ENCODE measurements at regions not wholly inside any gene's neighbourhood (a gene's known extent, or its start where the extent isn't known, plus 50 kb on each side); places are given as distances from the start of the nearest gene placed in this dataset.
"Not testable (repeated sequence)": the region's sequence is repeated elsewhere in the genome, so short reads cannot be mapped to it uniquely, and the experiment has no call there.

DNA sequence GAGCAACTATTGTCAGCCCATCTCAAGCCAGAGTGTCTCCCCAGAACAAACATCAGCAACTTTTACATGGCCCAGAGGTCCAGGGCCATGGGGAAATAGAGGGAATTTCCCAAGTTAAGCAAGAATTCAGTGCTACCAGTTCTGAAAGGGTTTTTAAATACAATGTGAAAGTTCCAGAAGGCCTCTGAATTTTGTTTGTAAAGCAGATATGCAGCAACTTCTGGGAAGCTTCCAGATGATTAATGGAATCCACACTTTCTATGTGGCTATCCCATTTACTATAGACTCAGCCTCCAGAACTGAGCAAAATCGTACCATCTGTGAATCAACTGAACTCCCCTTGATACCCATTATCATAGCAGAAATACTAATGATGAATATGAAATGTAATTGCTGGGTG lies 93.8 kb downstream of the FEM1C start:
- Histone ChIP-seq H3K36me3 (ENCODE audit: insufficient read depth in 1 of 2, low read depth in 1 of 2) (no peaks in the 10 kb centered on the region), H3K27ac (no peak overlapping the region), H3K27me3 (ENCODE audit: insufficient read depth in 3 of 3, low read length in 2 of 3) (no peaks in the 10 kb centered on the region), H3K9me3 (peaks cover 3% of the 10 kb centered on the region), H3K4me3 (no peak overlapping the region), H3K4me1 (peaks cover 11% of the 10 kb centered on the region)
- no peak for DNase-seq
- TF ChIP-seq, protein P1, sequence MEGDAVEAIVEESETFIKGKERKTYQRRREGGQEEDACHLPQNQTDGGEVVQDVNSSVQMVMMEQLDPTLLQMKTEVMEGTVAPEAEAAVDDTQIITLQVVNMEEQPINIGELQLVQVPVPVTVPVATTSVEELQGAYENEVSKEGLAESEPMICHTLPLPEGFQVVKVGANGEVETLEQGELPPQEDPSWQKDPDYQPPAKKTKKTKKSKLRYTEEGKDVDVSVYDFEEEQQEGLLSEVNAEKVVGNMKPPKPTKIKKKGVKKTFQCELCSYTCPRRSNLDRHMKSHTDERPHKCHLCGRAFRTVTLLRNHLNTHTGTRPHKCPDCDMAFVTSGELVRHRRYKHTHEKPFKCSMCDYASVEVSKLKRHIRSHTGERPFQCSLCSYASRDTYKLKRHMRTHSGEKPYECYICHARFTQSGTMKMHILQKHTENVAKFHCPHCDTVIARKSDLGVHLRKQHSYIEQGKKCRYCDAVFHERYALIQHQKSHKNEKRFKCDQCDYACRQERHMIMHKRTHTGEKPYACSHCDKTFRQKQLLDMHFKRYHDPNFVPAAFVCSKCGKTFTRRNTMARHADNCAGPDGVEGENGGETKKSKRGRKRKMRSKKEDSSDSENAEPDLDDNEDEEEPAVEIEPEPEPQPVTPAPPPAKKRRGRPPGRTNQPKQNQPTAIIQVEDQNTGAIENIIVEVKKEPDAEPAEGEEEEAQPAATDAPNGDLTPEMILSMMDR (IDR thresholded peaks at IDR 0.05) = no peak
- WGBS, 3 donors = 52 to 77% (median 59%) methylated on average over 1 of the region's 1 CpG
- intact Hi-C loops (cut with DNase I) = no loop called here
- ATAC-seq = no peak

DNA sequence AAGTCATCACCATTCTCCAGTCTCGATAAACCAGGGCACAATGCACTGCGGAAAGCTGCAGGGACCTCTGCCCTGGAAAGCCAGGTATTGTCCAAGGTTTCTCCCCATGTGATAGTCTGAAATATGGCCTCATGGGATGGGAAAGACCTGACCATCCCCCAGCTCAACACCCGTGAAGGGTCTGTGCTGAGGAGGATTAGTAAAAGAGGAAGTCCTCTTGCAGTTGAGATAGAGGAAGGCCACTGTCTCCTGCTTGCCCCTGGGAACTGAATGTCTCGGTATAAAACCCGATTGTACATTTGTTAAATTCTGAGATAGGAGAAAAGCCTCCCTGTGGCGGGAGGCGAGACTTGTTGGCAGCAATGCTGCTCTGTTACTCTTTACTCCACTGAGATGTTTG lies 95.9 kb downstream of the FEM1C start:
- H3K27ac ChIP-seq; H3K36me3 ChIP-seq (ENCODE audit: insufficient read depth in 1 of 2, low read depth in 1 of 2); H3K27me3 ChIP-seq (ENCODE audit: insufficient read depth in 3 of 3, low read length in 2 of 3); H3K4me3 ChIP-seq; DNase-seq; H3K4me1 ChIP-seq; H3K9me3 ChIP-seq; ATAC-seq; intact Hi-C loops (cut with DNase I): not testable (repeated sequence)
- 77 to 86% (median 84%) methylated on average over 7 of the region's 7 CpGs for WGBS, 3 donors

DNA sequence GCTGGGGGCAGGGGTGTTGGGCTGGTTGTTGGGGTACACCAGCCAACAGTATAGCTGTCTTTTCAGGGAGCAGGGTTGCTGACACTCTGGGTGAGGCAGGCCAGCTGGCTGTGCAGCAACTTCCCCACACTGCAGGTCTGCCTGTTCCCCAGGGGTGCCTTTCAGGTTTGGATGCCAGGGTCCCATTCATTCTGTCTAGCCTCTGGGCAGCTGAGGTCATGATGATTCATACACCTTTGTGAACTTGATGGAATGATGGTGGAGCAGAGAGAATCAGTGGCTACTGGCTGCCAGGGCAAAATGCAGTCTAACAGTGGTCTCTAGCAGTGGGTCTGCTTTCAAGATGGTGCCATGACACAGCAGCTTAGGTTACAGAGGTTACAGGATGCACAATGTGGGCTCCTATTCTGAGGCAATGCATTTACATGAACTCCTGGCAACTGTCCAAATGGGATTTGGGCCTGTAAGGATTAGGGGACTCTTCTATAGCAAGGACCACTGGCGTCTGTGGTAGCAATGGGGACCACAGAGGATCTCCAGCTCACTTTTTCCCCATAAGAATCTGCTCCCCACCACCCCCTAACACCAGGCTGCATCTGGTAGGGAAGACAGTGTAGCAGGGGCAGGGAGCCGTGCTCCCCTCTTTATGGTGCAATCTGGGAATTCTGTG lies 103.7 kb downstream of the FEM1C start:
- H3K9me3 ChIP-seq = peaks cover 13% of the 10 kb centered on the region
- intact Hi-C loops (cut with DNase I) = no loop called here
- no peaks in the 10 kb centered on the region for H3K36me3 ChIP-seq (ENCODE audit: insufficient read depth in 1 of 2, low read depth in 1 of 2)
- DNase-seq (no peak), ATAC-seq (no peak)
- TF ChIP-seq, protein P1 (IDR thresholded peaks at IDR 0.05) = no peak
- H3K4me1 ChIP-seq = no peaks in the 10 kb centered on the region
- no peak overlapping the region for H3K4me3 ChIP-seq
- 86 to 100% (median 94%) methylated on average over 2 of the region's 2 CpGs for WGBS, 3 donors
- no peaks in the 10 kb centered on the region for H3K27me3 ChIP-seq (ENCODE audit: insufficient read depth in 3 of 3, low read length in 2 of 3)
- no peak overlapping the region for H3K27ac ChIP-seq

DNA sequence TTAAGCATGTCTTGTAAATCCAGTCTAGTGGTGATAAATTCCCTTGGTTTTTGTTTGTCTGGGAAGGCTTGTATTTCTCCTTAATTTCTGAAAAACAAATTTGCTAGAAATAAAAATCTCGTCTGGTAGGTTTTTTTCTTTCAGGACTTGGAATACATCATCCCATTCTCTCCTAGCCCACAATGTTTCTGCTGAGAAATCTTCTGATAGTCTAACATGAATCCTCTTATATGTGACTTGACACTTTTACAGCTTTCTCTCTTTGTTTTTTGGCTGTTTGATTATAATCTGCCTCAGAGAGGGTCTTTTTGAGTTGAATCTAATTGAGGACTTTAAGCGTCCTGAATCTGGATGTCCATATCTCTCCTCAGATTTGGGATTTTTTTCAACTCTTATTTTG lies 104.9 kb downstream of the FEM1C start:
- ATAC-seq = no peak
- H3K4me1 ChIP-seq = no peaks in the 10 kb centered on the region
- H3K36me3 ChIP-seq (ENCODE audit: insufficient read depth in 1 of 2, low read depth in 1 of 2) = no peaks in the 10 kb centered on the region
- H3K9me3 ChIP-seq = peaks cover 13% of the 10 kb centered on the region
- TF ChIP-seq, protein P1 (IDR thresholded peaks at IDR 0.05) = no peak
- no peaks in the 10 kb centered on the region for H3K27me3 ChIP-seq (ENCODE audit: insufficient read depth in 3 of 3, low read length in 2 of 3)
- intact Hi-C loops (cut with DNase I) = no loop called here
- 88 to 92% (median 89%) methylated on average over 2 of the region's 2 CpGs for WGBS, 3 donors
- DNase-seq = no peak
- H3K27ac ChIP-seq = no peak overlapping the region
- H3K4me3 ChIP-seq = no peak overlapping the region

DNA sequence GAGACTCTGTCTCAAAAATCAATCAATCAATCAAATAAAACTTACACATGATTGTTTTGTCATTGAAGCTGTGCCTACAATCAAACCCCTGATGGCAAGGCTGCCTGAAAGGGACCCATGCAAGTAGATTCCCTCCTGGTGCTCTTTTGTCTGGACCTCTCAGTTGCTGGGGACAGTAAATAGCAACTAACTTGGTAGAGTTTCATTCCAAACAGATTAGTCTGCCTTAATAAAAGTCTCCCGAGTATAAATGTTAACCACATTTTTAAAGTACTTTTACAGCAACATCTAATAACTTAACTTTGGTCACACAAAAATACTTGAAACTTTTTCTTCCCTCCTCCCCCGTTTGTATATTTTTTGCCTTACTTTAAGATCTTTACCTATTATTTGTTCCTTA lies 105.5 kb downstream of the FEM1C start:
- no peak for ATAC-seq
- no peaks in the 10 kb centered on the region for H3K27me3 ChIP-seq (ENCODE audit: insufficient read depth in 3 of 3, low read length in 2 of 3)
- no peak overlapping the region for H3K4me3 ChIP-seq
- intact Hi-C loops (cut with DNase I) = no loop called here
- 50 to 72% (median 55%) methylated on average over 2 of the region's 2 CpGs for WGBS, 3 donors
- no peak overlapping the region for H3K27ac ChIP-seq
- DNase-seq = no peak
- TF ChIP-seq, protein P1 (IDR thresholded peaks at IDR 0.05) = no peak
- no peaks in the 10 kb centered on the region for H3K36me3 ChIP-seq (ENCODE audit: insufficient read depth in 1 of 2, low read depth in 1 of 2)
- no peaks in the 10 kb centered on the region for H3K4me1 ChIP-seq
- H3K9me3 ChIP-seq = peaks cover 13% of the 10 kb centered on the region

All from psoas muscle (tissue), 7 donors.